GM18870 (cell line): ENCODE measurements at regions not wholly inside any gene's neighbourhood (a gene's known extent, or its start where the extent isn't known, plus 50 kb on each side); places are given as distances from the start of the nearest gene placed in this dataset.
A peak's percentile ranks its signal among the peaks of the same experiment; 100 is the strongest.
"Not testable (repeated sequence)": the region's sequence is repeated elsewhere in the genome, so short reads cannot be mapped to it uniquely, and the experiment has no call there.

Experiments
- ATAC-seq: cut with Tn5 transposase; IDR thresholded peaks from one replicate; pipeline ENCODE4 v1.9.1; 2021; ENCODE audit warnings: moderate library complexity; ENCODE audit not compliant: unreplicated experiment

DNA sequence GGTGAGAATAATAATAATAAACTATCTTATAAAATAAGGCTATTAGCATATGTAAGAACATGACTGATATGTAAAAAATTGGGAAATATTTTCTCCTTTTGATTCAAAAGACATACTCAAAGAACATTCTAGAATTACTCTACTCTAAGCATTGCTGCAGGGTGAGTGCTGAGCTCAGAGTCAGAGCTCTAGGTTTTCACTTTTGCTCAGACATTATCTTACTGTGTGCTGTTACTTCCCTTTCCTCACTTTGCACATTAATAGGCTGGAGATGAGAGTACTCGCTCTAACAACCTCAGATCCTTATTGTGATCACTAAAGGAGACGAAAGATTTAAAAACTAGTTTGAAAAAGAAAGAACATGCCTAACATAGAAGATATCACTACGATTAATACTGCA, 99.4 kb upstream of the C9orf72 start:
- no peak for ATAC-seq

DNA sequence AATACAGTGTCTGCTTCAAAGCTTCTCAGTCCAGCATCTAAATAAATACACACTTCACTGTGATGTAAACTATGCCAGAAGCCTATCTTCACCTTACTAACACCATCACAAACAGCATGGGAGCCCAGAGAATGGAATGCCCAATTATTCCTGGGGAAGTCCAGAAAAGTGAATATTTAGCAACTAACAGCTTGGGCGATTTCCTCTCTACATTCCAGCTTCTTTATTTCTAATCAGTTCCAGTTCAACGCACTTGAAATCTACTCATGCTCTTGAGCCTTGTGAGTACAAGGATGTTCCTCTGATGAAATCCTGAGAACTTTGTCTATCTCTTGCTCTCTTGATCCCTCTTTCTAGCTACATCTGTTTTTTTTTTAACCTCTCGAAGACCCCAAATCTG, 100.4 kb upstream of the C9orf72 start:
- no peak for ATAC-seq

- no peak for ATAC-seq
Observed at GRCh38 chr9:27675354-27675753, 102.1 kb upstream of the C9orf72 start.

- no peak for ATAC-seq
Observed at GRCh38 chr9:27676827-27677226, 103.5 kb upstream of the C9orf72 start.

DNA sequence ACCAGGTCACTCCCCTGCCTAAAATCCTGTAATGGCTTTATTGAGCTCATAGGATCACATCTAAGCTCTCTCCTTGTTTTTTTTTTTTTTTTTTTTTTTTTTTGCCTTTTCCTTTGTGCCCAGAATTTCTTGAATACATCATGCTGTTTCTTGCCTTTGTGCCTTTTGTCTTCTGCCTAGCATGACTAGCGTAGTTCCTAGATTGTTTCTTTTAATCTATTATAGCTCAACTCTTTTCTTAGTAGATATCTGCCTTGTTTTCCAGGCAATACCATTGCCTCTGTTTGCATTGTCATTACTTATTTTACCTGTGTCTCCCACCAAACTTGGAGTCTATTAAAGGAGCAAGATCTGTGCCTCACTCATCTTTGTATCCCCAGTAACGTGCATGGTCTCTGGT, 106.1 kb upstream of the C9orf72 start:
- ATAC-seq: no peak

GRCh38 chr9:27683181-27683580, 109.9 kb upstream of the C9orf72 start:
- ATAC-seq: no peak

GRCh38 chr9:27688954-27689353, 115.7 kb upstream of the C9orf72 start:
- ATAC-seq: no peak

- ATAC-seq: not testable (repeated sequence)
Observed at GRCh38 chr9:27690816-27691215, 117.5 kb upstream of the C9orf72 start.

DNA sequence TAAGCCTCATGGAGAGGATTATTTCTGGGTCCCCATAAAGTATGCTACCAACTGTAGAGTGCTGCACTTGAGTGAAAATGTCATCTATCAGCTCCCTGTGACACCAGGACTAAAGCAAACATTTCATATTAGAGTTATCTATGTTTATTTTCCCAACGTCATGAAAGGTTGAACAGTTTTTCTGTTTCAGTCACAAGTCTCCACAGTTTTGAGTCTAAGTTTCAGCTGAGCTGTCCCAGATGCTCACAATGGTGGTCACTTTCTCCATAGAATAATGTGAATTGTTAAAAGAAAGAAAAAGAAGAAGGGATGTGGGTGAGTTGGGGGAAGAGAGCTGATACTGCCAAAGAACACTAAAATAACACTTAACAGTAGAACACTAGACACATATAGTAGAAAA, 126.3 kb upstream of the C9orf72 start:
- no peak for ATAC-seq

DNA sequence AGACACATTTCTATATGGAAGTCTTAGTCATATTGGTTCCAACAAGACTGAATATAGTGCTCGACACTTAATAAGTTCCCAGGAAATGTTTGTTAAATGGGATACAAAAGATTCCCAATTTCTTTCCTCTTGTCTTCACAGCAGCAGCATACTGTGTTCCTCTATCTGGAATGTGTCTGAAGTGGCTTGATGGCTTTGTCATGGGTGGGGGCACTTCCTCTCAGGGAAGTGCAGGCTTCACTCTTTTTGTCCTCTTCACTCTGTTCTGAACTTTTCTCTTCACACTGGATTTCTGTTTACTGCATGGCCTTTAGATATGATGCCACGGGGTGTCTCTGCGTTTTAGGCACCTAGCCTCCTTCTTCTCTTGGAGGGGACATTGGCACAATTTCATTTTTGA, 127.7 kb upstream of the C9orf72 start:
- no peak for ATAC-seq

DNA sequence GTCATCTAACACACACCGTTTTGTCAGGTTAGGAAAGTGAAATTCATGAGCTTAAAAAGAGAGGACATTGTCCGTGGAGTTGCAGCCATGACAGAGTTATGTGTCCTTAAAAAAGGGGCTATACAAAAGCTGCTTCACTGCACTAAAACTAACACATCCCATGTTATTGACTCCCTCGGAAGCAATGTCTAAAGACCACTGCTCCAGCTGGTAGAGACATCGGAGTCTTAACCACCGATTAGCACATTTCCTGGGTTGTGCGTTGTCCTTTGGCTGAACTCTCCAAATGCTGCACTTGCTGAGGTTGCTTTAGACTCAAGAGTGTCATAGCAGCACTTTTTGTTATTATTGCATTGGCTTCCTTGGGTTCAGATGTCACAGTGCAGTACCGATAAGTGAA, 128.3 kb upstream of the C9orf72 start:
- no peak for ATAC-seq

GRCh38 chr9:27703216-27703980, 130.1 kb upstream of the C9orf72 start:
- ATAC-seq: no peak

DNA sequence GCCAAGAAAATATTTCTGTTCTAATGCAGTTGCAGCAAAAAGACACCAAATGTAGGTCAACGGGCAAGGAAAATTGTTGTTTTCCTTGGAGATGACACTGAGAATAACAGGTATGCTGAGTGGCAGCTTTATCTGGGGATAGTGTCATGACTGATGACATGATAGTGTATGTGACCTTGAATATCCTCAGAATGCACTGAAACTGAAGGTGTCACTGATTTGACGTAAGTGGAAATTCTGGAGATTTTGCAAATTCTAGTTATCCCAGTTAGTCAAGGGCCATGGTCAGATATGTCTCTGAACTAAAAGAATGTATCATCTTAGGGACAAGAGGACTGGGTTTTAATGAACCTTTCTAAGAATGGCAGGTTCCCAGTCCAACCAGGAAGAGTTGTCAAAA, 138.0 kb upstream of the C9orf72 start:
- no peak for ATAC-seq

GRCh38 chr9:27712806-27713205, 139.5 kb upstream of the C9orf72 start:
- no peak for ATAC-seq

- ATAC-seq: no peak
Observed at GRCh38 chr9:27714388-27714787, 141.1 kb upstream of the C9orf72 start.

- ATAC-seq: no peak
Observed at GRCh38 chr9:27715651-27716050, 142.4 kb upstream of the C9orf72 start.

- no peak for ATAC-seq
Observed at GRCh38 chr9:27717991-27718390, 144.7 kb upstream of the C9orf72 start.

DNA sequence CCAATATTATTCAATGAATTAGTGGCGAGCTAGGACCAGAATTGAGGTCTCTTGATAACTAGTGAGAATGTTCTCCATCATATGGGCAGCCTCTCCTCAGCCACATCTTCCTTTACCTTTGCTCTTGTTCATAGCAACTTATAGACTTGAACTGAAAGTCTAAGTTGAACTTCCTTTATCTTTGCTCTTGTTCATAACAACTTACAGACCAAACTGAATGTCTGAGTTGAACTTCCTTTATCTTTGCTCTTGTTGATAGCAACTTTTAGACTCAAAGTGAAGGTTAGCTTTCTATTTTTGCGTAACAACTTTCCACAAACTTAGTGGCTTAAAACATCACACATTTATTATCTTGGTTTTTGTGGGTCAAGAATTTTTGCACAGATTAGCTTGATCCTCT, 146.4 kb upstream of the C9orf72 start:
- no peak for ATAC-seq

DNA sequence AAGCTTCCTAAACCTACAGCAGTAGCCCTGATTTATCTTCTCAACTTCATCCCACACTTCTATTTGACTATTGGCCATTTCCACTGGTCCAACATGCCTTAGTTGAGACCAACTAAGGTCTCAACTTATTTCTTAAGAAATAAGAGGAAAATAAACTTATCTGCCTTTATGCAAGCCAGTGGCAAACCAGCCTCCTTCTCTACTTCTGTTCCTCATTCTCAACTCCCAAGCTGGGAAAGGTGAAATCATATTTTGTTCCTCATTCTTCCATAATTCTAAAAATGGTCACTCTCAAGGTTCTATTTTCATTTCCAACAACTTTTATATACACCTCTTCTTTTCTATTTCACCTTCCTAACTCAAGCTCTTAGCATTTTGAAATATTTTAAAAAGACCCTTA, 149.6 kb upstream of the C9orf72 start:
- no peak for ATAC-seq

DNA sequence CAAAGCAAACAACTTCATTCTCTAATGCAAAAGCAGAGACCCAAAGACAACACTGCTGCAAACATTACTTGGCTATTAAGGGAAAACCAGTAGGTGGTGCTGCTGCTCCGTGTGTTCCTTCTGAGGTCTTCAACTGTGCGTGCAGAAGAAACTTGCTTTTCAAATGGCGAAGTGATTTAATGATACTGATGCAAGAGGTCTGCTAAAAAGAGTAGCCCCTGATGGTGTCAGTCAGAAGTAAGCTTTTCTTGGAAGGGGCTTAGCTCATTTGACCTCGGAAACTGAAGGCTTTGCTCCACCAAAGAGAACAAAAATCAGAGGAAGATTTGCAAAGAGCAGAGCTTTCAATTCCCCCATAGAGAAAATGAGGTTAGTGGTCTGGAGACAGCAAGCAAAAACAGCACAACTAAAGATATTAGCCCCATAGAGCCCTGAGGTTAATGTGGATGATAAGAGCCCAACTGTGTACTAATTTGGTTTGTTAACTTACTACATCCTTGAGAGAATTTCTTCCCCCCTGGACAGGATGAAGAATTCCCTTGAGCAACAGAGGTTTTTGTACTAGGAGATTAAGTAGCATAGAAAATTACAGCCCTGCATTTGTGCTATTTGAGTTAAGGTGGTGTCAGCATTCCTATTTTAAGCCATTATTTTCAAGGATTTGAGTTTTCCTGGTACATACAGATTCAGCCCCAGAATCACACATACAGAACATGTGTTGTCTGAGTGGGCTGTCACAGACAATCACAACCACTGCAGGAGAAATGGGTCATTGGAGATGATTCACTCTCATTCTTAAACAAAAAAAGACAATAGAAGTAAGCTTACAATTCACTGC, 153.2 kb upstream of the C9orf72 start:
- ATAC-seq: peak; percentile 86

GRCh38 chr9:27732494-27732893, 159.2 kb upstream of the C9orf72 start:
- no peak for ATAC-seq

DNA sequence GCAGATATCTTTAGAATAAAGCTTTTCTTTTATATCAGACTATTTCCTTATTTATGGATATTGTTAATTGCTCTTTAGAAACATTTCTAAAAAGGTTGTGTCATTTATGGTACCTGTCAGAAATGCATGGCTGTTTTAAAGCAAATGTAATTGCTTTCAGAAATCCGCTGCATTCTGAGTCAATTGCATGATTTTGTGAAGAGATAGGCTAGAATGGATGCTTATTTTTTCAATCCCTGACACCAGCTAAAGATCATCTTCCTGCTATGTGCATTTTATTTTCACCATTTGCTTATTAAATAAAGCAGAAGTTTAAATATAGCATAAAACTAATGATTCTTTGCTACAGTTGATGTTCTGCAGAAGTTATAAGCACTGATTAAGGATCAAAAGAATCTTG, 170.2 kb upstream of the C9orf72 start:
- no peak for ATAC-seq
